ENCODE measurements at regions not wholly inside any gene's neighbourhood (a gene's known extent, or its start where the extent isn't known, plus 50 kb on each side); places are given as distances from the start of the nearest gene placed in this dataset.

DNA sequence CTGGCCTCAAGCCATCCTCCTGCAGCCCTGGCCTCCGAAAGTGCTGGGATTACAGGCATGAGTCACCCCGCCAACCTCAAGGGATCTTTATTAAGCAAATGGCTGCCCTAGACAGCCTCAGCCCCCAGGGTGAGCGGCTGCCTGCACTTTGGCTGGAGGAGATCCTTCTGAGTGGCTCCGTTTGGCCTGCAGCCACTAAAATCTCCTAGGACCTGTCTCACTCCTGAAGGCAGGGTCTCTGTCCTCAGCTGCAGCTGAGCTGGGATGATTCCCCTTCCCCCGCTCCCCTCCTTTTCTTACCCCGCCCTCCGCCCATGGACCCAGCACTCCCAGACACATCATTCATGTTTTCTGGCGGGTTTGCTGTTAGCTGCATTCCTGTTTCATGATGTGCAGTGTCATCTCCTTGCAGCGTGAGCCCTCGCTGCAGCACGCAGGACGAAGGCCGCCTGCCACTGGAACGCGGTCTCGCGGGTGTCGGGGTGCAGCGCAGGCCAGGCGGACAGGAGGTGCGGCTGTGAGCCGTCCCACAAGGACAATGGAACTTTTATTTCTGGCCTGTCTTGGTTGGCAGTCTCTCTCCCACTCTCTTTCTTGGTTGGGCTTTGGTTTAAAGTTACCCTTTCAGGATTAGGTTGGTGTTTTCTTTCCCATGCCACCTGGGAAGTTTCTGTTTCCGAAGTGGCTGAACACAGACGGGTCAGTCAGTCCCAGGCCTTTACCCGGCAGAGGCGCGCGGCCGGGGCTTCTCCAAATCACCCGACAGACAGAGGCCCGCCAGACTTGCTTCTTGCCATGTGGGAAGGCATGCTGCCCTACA is 137.1 kb downstream of the FOXD1 start:
- no peak for DNase-seq

DNA sequence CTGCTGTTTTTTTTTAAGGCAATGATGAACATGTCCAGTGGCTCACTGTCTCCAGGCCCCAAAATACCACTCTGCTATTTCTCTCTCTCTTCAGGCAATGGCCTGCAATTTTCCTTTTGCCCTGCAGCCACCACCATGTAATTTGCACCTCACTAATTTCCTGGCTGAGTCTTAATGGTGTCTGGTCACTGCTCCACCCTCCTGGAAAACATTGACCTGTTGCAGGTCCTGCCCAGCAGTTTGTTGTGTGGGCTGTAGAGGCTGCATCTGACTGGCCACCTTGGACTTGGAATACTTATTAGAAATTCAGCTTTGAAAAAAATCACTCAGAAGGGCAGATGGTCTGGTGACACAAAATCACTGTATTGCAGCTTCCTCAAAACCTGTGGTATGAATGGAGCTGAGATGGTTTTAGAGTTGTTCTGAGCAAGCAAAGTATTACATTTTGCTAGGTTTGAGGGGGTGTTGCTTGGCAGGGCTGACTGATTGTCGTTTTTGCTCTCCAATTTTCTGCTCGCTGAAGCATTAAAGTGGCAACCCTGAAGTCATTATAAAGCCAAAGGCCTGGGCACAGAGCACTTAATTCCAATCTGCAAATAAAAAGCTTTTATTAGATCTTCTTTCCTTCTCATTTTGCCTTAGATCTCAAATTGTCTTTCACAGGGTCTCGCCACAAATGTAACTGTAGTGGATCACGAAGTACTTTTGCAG is 134.8 kb downstream of the TMEM174 start:
- DNase-seq, result no peak

DNA sequence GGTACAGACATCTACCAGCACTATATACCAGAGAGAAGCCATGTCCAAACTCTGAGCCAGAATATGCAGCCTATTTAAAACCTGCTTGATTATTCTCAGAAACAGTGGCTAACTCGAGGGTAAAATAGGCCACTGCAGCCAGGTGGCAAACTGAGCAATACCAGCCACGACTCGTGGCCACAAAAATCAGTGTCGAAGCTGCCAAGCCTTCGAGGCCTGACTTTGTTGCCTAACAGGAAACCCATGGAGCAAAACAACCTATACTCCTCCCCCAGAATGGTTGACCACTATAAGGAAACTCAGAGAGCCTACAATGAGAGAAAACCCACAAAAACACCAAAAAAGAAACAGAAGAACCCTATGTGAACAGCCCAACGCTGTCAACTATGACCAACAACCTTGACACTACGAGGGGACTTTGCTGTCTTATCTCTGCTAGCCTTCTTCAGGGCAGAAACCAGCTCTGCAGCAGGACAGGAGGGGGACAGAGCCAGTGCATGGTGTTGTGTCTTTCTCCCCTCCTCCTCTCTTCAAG is 133.8 kb downstream of the TMEM174 start:
- no peak for DNase-seq

DNA sequence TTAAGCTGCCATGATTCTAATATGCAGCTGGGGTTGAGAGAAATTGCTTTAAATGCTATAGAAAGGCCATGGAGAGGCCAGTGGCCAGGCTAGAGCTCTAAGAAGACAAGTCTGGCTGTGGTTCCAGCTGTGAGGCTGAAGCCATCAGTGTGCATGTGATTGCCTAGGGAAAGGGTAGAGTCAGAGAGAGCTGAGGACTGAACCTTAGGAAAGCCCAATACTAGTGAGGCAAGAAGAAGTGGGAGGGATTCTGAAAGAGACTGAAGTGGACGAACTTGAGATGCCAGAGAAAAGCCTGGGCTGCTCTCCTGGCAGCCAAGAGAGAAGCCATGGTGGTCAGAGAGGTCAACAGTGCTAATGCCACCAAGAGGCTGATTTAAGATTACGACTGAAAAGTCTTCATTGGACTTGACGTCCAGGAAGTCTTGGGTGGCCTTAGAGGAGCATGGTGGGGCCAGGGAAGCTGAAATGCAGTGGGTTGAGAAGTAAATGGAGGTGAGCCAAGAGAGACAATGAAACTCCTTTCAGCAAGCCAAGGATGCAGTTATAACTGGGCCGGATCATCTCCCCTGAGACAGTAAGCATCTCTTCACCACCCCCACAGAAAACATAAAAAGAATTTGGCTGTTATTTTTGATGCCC is 133.2 kb downstream of the TMEM174 start:
- DNase-seq, result no peak

DNA sequence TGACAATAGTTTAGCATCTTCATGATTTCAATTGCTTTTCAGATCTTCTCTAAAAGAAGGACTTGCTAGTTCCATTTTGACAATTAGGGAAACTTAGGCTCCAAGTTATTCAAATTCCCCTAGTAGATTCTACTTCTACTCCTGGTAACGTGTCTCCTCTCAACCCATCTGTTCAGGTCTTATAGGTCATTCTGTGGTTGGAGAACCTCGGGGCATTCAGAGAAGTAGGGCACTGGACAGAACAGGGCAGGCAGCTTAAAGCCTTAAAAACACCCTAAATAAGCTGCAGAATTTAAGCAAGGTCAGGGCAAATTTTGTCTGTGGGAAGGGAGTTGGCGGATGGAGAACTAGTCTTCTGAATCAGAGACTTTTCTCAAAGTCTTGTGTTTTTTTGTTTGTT is 132.4 kb downstream of the TMEM174 start:
- no peak for DNase-seq

DNA sequence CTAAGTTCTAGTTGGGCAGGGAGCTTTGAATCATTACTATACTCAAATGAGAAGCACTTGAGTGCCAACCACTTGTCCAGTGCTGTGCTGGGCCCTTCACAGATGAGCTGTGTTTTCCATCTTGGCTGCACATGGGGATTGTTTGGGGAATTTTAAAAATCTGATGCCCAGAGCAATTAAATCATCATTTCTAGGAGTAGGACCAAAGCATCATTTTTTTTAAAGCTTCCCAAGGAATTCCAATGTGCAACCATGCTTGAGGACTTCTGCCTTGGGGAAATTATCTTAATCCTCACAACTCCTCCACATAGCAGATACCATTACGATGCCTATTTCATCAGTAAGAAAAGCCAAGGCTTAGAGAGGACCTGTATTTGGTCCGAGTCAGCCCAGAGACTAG is 131.4 kb downstream of the TMEM174 start:
- no peak for DNase-seq

DNA sequence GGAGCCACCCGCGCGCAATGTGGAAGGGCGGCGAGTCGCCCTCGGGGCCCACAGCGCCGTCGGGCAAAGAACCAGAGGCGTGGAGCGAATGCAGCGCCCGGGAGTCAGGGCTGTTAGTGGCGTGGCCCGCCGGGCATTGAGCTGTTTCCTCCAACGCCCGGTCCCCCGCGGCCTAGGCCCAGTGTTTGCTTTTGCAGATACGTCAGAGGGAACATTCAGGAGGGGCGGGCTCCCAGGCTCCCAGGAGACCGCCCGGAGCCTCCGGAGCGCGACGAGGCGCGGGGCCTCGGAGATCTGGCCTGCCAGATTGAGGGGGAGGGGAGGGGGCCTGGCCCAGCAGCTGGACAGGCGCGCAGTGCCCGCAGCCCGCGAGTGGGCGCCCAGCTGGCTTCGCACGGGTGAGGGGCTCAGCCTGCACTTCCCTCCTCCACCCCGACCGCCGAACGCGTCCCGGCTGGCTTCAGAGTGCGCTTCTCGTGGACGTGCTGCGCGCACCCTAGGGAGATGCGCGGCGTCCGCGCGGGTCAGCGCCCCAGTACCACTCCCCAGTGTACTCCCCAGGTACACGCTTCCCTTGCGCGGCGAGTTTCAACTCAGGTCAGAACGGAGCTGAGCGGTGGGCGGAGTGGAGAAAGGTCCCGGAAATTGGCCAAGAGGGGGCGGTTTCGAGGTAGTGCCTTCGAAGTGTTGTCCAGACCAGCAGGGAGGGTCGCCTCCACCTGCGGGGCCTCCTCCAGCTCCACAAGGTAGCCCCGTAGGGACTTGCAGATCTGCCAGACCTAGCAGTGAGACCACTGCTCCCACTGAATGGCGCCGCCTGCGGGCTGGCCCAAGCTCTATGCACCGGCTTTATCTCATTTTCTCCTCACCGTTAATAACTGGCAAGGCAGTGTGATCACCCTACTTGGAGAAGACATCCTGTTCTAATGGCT is 130.4 kb downstream of the TMEM174 start:
- no peak for DNase-seq

DNA sequence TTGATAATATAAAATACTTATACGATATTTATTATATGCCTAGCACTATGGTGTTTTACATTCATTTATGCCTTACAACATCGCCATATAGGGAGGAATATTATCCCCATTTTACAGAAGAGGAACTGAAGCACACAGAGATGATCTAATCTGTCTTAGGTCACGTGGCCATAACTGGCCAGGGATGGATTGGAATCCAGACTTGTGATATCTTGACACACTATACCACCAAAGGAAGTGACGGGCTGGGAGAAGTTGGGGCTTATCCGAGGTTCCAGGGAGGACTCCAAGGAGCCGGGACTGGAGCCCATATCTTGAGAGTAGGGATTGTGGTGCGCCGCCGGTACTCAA is 129.8 kb downstream of the TMEM174 start:
- DNase-seq, result no peak

DNA sequence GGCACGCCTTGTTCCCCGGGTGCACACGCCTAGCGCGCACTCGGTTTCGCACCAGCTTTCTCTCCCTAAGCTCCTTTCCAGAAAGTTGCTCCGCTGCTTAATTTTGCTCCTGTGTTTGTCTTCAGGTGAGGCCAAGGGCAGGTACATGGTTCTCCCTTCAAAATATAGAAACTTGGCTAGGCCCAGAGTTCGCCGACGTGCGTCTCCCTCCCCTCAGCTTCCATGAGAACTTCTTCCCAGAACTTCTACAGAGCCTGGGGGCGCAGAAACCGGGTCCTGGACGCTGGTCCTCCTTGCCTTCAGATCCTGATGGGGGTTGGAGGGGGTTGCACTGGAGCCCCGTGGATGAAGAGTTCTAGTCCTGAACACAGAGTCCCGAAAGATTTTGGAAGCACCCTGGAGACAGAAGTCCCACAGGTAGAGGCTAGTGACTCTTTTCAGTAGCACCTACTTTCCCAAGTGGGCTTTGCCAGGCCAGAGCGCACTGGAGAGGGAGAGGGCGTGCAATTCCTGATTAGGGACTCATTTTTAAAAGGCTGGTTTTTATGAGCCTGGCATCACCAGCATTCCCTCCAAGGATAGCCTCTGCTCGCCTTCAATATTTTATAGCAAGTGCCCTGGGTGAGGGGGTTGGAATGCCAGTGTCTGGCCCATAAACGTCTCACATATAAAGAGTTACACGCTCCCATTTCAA is 128.4 kb downstream of the TMEM174 start:
- no peak for DNase-seq

DNA sequence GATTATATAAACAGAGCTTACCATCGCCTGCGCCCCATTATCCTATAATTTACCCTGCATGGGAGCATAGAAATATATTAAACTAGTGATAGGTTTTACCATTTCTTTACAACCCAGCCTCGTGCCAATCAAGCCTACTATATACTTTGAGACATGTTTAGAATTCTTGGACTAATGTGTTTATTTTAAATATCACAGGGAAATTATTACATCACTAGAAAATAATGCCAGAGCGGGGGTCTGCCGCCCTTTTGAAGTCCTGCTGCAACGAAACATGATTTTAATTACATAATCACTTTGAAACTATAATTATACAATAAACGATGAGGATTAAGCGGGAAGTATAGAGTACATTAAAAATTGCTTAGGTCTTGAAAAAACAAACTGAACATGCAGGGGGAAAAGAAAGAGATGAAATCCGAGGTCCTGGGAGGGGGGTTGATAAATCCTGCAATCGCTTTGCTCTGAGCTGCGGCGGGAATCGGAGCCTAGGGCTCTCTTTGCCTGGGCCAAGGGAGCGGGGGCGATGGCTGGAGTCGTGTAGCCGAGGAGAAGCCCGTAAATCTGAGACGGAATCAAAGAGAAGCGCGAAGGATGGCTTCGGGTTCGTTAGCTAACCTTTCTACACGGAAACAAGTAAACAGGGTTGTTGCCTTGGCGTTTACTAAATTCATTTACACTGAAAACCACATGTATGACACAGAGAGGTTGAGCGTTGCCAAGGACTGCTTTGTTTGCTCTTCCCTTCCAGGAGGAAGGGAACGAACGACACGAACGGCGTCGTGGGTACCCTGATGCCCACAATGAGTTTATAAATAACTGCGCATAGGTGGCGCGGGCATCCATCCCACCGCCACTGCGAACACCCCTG is 127.6 kb downstream of the TMEM174 start:
- no peak for DNase-seq

DNA sequence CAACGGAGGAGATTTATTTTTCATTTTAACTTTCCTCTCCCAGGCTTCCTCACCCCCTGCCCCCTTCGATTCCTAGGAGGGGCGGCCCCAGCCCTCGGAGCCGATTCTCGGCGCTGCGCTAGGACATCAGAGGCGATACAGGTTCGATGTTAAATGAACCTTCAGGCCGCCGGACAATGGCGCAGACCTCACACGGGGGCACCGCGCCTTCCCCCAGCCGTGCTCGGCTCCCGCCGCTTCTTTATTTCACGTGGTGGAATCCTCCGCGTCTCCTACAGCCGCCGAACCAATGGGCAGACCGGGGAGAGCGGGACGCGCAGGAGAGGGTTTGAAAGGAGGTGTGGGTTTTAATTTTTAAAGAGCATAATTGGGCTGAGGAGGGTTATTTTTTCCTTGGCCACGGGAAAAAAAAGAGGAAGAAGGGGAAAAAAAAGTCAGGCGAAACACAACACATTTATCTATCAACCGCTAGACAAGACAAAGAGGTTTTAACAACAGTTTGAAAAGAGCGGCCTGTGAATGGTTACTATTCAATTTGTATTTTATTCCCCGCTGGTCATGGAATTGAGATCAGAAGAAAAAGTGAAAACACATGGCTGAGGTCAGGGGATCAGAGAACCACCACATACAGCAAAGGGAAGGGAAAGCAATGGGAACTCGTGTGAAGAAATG is 126.8 kb downstream of the TMEM174 start:
- no peak for DNase-seq

DNA sequence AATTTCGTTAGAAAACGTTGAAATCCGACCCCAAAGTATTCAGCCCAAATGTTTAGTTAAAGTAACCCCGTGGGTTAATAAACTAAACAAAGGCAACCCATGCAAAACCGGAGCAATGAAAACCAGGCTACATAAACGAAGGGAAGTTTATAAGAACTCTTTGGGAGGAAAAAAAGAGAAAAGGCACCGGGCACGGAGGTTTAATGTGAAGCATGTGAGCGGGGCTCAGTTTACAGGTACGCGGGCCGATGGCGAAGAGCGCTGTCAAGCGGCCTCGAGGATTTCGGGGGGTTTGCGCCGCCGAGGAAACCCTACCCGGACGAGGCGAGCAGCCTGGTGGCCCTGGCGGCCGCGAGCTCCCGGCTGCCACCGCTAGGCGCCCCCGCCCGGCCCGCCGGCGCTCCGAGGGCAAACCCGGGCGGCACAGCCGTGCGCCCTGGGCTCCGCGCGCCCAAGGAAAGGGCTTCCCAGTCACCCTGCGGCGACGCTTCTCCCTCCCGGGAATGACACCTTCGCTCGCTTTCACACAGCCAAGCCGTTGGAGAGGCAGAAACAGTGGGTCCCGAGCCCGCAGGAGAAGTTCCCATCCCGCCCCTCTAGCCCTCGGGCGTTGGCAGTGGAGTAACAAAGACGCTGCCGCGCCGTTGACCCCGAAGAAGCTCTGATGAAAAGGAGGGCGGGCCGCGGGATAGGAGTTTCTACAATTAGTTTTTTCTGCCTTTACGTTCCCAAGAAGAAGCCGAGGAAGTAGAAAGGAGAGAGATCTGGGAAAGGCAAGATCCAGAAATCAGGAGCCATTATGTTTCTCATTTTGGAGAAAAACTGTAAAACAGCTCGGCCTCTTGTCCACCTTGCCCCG is 126.0 kb downstream of the TMEM174 start:
- DNase-seq, result no peak

DNA sequence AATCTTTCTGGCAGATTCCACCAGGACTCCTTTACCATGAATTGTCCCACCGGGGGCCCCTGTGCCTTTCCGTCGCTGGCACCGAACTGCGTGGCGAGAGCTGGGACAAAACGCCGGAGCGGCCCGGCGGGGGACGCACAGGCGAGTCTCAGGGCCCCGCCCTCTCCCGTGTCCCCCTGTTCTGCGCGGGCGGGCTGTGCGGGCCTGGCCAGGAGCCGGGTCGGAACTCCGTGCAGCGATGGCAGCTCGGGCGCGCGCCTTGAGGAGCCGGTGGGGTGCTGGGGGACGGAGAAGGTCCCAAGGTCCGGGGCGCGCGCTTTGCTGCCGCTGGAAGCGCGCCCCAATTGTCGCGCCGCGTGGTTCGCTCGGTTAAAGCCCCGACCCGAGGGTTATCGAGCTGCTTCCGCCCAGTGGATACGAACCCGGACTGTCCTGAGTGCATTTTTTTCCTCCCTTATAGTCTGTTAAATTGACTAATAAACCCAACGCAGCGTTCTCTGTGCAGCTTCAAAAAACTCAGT is 125.3 kb downstream of the TMEM174 start:
- DNase-seq, result no peak

DNA sequence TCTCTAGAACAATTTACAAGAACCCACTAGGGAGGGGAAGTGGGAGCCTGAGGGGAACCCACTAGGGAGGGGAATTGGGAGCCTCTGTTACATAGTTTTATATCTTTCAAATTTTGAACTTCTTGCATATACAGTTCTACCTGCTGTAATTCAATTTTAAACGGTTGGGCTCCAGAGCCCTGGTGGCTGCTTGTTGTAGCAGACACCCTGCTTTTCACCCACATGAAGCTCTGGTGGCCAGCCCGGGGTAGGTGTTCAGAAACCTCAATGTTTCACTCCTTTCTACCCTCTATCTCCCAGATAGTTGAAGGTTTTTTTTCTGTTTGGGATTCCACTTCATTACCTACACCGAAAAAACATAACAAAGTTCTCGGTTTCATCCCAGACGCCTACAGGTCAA is 124.4 kb downstream of the TMEM174 start:
- no peak for DNase-seq

DNA sequence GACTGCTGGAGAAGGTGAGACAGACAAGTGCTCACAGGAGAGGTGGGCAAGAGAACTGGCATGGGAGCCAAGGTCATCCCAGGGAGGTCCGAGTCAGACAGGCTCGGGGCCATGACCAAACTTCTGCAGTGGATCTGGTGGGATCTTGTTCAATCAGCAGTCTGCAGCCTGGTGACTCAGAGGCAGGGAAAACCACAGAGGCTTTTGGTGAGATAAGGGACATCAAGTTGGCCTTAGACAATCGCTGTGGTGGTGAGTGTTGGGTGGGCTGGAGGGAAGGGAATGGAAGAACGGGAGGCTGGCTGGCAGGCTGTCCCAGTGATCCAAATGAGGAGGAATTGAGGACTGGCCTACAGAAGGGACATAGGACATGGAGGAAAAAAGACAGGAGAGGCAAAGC is 123.8 kb downstream of the TMEM174 start:
- DNase-seq, result no peak

DNA sequence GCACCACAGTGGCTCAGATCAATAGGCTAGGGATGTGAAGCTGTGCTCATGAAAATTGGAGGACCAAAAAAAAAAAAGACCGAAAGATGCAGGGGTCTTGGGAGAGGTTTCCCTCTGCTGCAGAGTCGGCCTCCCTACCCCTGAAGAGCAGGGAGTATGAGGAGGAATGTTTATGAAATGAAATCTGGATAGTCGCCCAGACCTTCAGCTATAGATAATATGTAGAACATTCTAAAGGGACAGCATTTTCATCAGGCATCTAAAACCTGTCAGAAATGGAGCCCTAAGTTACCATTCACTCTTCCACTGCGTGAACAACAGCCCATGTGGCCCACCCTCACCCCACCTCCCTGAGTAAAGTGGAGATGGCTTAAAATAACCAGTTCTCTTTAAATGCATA is 122.9 kb downstream of the TMEM174 start:
- no peak for DNase-seq

DNA sequence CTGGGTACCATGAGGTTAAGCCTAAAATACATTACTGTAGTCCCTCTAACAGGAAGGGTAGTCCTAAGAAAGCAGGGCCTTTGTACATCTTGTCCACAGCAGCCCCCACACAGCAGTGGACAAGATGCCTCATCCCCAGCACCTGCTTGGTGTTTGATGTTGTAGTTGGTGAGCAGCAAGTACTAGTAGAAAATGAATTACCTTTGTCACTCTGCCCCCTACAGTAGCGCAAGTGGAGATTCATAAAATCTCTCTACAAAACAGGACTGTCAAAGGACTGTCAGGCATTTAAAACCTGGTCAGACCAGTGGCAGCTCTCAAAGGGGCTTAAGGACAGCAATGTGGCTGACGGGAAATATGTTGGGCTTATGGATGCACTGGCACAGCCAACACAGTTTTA is 122.5 kb downstream of the TMEM174 start:
- DNase-seq, result no peak

DNA sequence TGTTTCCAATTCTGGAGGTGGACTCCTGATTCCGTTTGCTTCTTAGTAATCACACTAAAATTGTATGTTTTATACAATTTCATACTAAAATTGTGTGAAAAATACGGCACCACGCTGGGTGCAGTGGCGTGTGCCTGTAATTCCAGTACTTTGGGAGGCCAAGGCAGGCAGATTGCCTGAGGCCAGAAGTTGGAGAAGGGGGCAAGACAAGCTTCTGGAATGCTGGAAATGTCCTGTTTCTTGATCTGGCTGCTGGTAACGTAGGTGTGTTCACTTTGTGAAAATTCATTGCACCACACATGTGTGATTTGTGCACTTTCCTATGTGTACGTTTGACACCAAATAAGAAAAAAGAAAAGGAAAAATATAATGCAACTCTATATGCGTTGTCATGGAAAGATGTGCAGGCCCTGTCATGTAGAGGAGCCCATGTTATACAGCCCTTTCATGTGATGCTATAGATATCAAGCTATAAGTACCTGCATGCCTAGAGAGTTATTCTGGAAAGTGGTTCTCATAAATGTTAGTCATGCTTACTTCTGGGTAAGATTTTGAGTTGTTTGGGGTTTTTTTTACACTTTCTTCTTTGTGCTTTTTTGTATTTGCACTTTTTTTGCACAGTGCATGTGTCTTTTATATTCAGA is 119.9 kb downstream of the TMEM174 start:
- DNase-seq, result no peak

Data from renal pelvis (tissue), 1 donor.